CD4-positive, alpha-beta T cell treated with Interleukin-21 for 1 hour (primary cell): ENCODE measurements at regions not wholly inside any gene's neighbourhood (a gene's known extent, or its start where the extent isn't known, plus 50 kb on each side); places are given as distances from the start of the nearest gene placed in this dataset.

Source experiments
- DNase-seq: peaks from one replicate; pipeline ENCODE4 v3.0.0-alpha.2; 2020

- no peak for DNase-seq
Observed at GRCh38 chr2:121082191-121082590, 202.8 kb downstream of the TFCP2L1 start.

GRCh38 chr2:121084130-121084680 is 200.8 kb downstream of the TFCP2L1 start:
- no peak for DNase-seq

- no peak for DNase-seq
Observed at GRCh38 chr2:121085801-121086200, 199.2 kb downstream of the TFCP2L1 start.

- DNase-seq, result no peak
Observed at GRCh38 chr2:121086450-121086849, 198.6 kb downstream of the TFCP2L1 start.

GRCh38 chr2:121087117-121087516 is 197.9 kb downstream of the TFCP2L1 start:
- no peak for DNase-seq

DNA sequence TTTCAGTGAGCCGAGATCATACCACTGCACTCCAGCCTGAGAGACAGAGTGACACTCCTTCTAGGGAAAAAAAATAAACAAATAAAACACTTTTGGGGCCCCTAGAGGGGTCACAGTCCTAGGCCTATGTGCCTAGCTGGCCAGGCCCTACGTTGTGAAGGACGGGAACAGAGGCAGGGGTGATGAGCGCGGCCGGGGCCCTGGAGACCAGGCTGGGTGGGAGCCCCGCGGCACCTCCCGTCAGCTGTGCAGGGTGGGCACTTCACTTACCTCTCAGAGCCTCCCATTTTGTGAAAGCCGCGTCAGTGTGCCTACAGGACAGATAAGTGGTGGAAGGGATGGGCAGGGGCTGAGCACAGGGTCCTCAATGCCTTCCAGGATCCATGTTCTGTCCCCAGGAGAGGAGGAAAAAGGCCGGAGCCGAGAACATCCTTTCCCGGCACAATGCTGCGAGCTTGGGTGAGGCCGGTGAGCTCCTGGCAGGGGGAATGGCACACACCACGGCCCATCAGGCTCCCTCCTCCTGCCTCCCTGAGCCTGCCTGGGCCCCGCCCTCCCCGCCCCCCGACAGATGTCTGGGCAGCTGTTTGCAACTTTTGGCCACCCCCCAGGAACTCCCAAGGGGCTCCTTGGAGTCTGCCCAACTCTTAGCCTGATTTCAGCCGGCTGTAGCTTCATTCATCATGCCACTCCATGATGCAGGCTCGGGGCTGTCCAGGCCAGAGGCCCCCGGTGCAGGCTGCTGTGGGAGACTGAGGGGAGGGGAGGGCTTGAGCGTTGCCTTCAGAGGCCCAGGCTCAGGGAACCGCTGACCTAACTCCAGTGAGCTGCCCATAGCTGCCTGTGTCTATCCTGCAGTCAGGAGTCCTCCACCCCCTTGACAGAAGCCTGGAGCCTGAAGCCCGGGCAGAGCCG is 196.5 kb downstream of the TFCP2L1 start:
- DNase-seq, result no peak

GRCh38 chr2:121089166-121089510 is 195.9 kb downstream of the TFCP2L1 start:
- DNase-seq, result no peak

DNA sequence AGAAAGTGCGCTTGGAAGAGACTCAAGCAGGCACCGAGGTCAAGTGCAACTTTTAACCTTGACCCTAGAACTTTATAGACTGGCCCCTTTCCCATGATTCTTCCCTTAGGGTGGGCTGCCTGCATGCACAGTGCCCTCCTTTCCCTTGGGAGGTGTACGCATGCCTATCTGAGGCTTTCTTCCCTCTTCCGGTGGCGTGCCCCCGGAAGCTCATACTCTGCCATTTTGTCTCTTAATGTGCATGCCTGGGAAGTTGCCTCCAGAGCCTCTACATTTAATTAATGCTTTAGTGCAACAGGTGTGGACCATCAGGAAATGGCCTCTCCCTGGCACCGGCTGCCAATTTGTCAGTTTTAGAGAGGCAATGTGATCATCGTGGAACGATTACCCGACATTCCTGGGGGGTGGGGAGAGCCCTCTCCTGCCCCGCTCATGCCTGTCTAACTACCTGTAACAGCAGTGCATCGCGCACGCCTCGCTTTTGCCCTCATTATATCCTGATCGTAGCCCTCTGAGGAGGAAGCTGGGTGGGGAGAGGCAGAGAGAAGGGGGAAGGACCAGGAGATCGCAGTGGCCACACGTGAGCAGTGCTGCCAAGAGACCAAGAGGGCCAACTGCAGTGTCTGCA is 194.8 kb downstream of the TFCP2L1 start:
- DNase-seq, result no peak

GRCh38 chr2:121092095-121092494 is 192.9 kb downstream of the TFCP2L1 start:
- no peak for DNase-seq

DNA sequence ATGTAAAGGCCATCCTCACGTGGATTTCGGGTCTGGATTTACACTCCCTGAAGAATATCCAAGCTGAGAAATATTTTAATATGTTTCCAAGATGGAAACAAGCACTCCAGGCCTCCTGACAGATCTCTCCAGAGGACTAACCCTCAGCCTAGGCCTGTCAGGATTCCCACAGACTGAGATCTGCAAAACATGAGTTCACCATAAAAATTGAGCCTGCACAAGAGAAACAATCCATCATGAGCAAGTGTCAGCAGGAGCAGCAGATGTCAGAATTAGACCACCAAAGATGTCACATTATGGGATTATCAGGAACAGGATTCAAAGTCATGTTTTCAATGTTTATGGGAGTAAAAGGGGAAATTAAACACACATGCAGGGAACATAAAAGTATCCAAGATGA is 191.3 kb downstream of the TFCP2L1 start:
- DNase-seq, result no peak

GRCh38 chr2:121094101-121094500 is 190.9 kb downstream of the TFCP2L1 start:
- no peak for DNase-seq

DNA sequence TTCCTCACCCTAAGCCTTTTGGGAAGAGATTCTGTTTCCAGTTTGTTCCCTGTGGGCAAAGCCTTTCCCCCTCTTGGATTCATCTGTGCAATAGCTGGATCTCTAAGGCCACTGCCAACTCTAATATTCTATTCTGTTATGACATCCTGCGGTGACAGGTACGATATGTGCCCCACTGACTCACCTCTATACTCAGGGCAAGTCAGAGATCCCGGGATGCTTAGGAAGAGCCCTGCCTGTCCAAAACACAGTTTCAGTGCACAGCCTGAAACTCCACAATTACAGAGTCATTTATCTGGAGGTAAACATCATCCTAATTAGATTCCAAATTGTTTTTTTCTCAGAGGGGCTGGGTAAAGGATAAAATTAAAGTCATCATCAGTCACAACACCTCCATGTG is 190.2 kb downstream of the TFCP2L1 start:
- DNase-seq, result no peak

GRCh38 chr2:121095257-121096080 is 189.5 kb downstream of the TFCP2L1 start:
- no peak for DNase-seq

GRCh38 chr2:121096611-121097010 is 188.4 kb downstream of the TFCP2L1 start:
- DNase-seq, result no peak

- DNase-seq, result no peak
Observed at GRCh38 chr2:121098556-121098955, 186.4 kb downstream of the TFCP2L1 start.

DNA sequence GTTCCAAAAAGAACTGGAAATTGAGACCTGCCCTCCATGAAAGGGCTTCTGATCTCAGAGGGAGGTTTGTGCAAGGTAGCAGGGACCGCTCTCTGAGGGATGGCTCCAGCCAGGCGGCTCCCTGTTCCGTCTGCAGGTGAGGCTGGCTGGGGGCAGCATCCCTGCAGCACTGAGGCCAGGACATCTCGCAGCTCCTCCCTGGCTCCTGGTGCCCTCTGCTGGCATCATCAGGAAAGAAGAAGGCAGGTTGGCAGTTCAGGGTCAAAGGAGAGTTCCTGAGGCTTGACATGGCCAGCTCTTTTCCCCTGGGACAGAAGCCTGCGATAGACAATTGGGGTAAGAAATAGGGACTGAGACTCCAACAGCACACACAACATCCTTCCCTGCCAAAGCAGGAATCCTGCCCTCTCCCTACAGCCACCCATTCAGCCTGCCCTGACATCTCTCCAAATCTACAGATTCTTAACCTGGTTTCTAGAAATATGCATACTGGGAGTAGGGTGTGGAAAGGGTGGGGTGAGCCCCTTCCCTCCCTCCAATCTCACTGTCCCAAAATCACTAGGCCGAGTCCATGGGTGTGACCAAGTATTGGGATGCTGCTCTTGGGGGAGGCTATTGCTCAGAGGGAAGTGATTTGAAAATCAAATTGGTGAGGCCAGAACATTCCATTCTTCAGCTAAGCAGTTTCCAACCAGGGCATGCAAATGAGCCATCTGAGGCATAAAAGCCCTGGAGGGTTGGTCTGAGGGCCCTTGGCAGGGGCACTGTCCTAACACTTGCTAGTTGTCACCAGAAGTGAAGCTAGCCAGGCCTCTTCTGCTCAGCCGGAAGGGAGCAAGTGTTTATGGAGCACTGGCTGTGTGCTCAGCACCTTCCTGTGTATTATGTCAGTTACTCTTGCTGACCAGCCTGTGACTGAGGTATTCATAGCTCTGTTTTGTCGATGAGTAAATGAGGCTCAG is 185.4 kb downstream of the TFCP2L1 start:
- DNase-seq, result no peak

DNA sequence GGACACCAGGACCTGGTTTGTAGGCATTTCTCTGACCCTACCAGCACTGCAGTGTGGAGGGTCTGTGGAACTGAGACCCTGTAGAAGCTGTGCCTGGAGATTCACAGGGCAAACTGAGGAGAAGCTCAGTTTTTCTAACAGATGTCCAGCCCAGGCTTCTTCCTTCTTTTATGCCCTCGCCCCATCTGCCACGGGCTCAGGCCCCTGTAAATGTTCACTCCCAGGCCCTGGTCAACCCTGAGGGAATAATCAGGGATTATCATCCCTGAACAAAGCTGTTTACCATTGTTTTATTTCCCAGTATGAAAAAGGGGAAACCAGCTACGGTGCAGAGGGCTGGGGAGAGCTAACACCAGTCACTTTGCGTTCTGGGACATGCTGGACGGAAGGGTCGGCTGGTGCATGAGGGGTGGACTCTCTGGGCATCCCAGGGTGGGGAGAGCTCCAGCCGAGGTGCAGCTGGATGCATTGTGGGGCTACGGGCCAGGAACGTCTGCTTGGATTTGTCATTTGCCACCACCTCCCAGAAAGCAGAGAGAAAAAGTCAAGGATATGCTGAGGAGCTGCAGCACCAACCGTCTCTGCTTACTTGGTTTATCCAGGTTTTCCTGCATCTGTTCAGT is 183.8 kb downstream of the TFCP2L1 start:
- DNase-seq, result no peak

DNA sequence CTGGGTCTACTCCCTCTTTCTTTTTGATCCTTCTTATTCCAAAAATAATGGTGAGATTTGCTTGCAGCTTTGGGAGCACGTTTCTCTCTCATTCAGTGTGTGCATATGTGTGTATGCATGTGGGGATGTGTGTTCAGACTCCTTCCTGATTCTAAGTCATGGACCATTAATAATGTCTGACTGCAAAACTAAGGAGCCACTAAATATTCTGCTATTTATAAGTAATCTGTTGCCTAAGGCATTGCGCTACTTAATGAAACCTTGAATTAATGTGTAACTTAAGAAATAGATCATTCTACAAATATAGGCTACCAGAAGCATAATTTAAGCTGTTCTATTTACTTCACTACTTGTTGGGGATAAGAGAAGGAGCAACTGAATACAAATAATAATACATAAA is 182.1 kb downstream of the TFCP2L1 start:
- DNase-seq, result no peak

DNA sequence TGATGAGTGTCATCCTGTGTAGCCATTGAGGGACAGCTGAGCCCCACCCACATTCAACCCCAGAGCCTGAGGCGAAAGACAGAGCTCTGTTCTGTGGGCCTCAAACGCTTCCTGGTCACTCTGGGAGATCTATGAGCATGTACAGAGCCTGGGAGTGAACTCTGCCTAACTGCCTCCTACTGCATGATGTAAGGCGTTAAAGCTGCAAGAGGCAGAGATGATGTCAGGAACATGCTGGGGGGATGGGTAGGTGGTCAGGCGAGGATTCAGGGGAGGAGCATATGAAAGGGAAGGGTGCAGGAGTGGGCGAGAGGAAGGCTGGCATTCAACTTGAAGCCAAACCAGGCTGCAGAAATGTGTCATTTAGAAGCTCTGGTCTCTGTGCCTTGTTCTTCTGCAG is 181.0 kb downstream of the TFCP2L1 start:
- no peak for DNase-seq

GRCh38 chr2:121104721-121105141 is 180.3 kb downstream of the TFCP2L1 start:
- no peak for DNase-seq

DNA sequence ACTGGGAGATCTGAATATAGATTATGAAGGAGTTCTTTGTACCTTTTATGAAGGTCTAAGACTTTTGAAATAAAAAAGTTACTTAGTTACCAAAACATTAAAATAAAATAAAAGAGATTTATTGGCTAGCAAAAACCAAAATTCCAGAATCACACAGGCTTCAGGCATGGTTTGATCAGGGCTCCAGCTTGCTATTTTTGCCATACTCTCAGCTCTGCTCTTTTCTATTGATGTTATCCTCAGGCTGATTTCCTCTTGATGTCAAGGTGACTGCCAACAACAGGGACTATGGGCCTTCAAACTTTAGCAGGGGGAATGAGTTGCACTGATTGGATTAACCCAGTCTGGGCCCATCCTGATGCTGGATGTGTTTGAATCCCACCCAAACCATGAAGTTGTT is 174.1 kb downstream of the TFCP2L1 start:
- no peak for DNase-seq

GRCh38 chr2:121118951-121119350 is 166.1 kb downstream of the TFCP2L1 start:
- DNase-seq, result no peak
